Activated CD8-positive, alpha-beta memory T cell treated with anti-CD3 and anti-CD28 coated beads for 36 hours (primary cell): ENCODE measurements at regions not wholly inside any gene's neighbourhood (a gene's known extent, or its start where the extent isn't known, plus 50 kb on each side); places are given as distances from the start of the nearest gene placed in this dataset.

Experiments
- CTCF ChIA-PET: fragments of 350-600 bp; sonication (Branson Sonifier 250); formaldehyde crosslinking; loops from one replicate; lab custom pipeline; 2021; ENCODE audit warnings: antibody characterized with exemption; lab: Charles Lee
- POLR2A ChIA-PET: fragments of 350-600 bp; sonication (Branson Sonifier 250); formaldehyde crosslinking; loops from one replicate; lab custom pipeline; 2021; ENCODE audit warnings: antibody characterized with exemption; lab: Charles Lee

- POLR2A ChIA-PET, result no interaction called here
- CTCF ChIA-PET, result no interaction called here
Observed at GRCh38 chr13:81745391-81745790, 1404.5 kb upstream of the SPRY2 start.

GRCh38 chr13:81738364-81738763 is 1397.4 kb upstream of the SPRY2 start:
- POLR2A ChIA-PET, result no interaction called here
- CTCF ChIA-PET, result no interaction called here

DNA sequence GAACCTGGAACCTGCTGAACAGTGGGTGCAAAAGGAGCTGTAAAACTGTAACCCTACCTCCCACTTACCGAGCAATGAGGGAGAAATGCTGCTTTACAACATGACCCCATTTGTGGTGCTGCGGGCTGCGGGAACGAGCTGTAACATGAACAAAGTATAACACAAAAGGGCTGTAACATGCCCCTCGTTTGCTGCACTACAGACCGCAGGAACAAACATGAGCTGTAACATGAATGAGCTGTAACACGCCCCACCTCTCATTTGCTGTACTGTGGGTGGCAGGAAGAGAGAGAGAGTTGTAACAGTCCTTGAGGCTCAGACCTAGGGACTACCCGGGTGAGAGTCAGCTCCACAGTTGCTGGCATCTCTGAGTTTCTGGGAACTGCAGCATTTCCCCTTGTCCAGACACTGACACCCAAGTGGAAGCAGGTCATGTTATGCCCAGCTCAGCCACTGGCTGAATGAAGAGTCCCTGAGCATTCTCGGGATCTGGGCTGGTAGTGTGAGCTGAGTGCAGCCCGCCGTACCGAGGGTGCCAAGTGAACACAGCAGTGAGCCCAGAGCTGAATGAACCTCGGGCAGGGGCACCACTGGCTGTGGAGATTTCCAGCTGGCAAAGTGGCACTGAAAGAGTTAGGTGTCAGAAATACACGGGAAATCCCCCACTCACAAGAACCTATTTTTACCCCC is 1385.3 kb upstream of the SPRY2 start:
- POLR2A ChIA-PET, result no interaction called here
- CTCF ChIA-PET, result interaction anchor here (0.6 kb wide), 1 partner anchor 11 kb away, joined by 5 read pairs; no protein-coding TSS in a partner anchor

- ChIA-PET CTCF (no interaction called here), POLR2A (no interaction called here)
Observed at GRCh38 chr13:81722456-81722855, 1381.5 kb upstream of the SPRY2 start.

GRCh38 chr13:81721400-81721799 is 1380.5 kb upstream of the SPRY2 start:
- ChIA-PET CTCF (no interaction called here), POLR2A (no interaction called here)

DNA sequence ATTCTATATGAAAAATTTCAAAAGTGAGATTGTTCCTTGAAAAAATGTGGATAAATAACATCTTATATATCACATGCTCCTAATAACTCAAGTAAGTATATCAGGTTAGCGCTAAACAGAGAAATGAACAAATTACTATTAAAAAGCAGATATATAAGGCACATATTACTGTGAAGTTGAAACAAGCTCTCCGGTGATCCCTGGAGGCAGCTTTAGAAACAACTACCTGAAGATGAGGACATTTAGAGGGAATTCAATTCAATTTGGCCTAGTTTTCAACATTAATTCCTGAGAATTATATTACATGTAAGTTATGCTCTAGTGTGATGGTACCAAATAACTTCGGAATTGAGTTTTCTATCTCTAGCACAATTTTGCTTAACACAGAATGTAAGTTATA is 1373.6 kb upstream of the SPRY2 start:
- ChIA-PET POLR2A (no interaction called here), CTCF (no interaction called here)

DNA sequence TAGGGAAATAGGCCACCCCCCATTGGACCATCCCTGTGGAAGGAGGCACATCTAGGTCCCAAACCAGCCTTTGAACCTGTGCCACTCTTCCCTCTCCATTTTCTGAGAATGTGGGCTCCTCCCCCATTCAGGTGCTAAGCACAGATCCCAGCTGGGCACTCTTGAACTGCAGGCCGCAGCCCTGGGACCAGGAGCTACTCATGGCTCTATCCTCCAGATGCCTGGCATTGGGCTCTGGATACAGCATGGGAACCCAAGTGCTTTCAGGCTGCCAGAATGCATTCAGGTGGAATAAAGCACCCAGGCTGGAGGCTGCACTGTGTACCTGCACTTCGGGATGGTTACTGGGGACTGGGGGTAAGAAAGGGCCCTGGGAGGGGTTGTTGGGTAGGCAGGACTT is 1372.3 kb upstream of the SPRY2 start:
- POLR2A ChIA-PET, result no interaction called here
- CTCF ChIA-PET, result no interaction called here

DNA sequence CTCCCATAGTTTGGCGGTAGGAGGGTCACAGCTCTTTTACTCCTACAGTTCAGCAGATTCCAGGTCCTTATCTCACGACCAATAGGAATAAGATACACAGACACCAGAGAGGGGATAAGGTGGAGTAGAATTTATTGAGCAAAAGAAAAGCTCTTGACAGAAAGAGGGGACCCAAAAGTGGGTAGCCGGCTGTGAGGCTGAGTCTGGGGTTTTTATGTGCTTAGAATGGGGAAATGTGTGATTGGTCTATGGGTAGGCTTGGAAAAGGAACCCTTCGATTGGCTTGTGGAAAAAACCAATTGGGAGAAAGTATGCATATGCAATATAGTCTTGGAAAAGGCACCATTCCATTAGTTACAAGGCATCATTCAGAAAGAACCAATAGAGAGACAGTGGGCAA is 1356.9 kb upstream of the SPRY2 start:
- POLR2A ChIA-PET, result no interaction called here
- CTCF ChIA-PET, result no interaction called here

DNA sequence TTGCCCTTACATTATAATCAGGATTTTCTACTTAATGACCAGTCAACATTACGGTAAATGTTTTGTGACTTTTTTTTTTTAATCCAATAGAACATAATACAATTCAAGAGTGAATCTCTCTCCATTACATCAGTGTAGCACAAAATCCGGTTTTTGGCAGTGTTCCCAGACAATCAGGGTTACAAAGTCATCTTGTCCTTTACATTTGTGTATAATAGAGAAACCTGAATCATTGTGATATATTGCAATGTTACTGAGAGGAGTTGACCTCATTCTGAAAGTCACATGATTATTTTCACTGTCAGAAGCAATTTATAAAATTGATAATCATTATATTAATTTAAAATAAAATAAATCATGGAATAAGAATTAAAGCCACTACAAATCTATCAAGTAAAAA is 1346.0 kb upstream of the SPRY2 start:
- CTCF ChIA-PET, result no interaction called here
- POLR2A ChIA-PET, result no interaction called here

DNA sequence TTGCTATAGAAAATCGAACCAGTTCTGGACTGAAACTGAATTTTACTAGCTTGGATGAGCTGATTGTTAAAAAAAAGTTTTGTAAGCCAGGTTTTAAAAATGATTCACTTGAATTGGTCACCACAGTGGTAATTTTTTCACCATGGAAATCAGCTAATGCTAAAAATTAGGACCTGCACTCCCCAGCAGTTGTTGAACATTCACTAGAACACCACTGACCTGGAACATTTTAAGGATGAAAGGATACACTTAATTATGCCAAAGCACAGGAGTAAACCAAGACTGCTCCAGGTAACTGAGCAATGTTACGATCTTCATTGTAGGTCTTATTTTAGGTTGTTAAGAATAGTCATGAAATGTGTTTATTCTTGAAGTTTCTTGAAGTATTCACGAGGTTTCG is 1342.6 kb upstream of the SPRY2 start:
- POLR2A ChIA-PET, result no interaction called here
- CTCF ChIA-PET, result no interaction called here

GRCh38 chr13:81682081-81682630 is 1341.2 kb upstream of the SPRY2 start:
- POLR2A ChIA-PET, result no interaction called here
- CTCF ChIA-PET, result no interaction called here

- ChIA-PET CTCF (no interaction called here), POLR2A (no interaction called here)
Observed at GRCh38 chr13:81677857-81678256, 1336.9 kb upstream of the SPRY2 start.

DNA sequence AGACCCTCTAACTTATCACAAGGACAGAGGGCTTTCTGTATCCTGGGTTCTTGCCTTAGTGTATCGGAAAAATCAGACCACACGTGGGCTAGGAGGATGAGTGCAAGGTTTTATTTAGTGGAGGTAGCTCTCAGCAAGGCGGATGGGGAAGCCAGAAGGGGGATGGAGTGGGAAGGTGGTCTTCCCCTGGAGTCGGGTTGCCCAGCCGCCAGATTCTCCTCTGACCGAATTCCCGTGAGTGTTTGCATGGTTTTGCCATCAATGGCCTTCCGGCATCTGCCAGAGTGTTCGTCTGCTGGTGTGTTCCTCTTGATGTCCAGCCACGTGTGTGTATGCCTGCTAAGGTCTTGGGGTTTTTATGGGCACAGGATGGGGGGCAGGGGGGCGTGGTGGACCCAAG is 1335.1 kb upstream of the SPRY2 start:
- ChIA-PET CTCF (no interaction called here), POLR2A (no interaction called here)

- CTCF ChIA-PET, result no interaction called here
- POLR2A ChIA-PET, result no interaction called here
Observed at GRCh38 chr13:81671064-81671463, 1330.1 kb upstream of the SPRY2 start.

GRCh38 chr13:81670048-81670447 is 1329.1 kb upstream of the SPRY2 start:
- CTCF ChIA-PET, result no interaction called here
- POLR2A ChIA-PET, result no interaction called here

- POLR2A ChIA-PET, result no interaction called here
- CTCF ChIA-PET, result no interaction called here
Observed at GRCh38 chr13:81664872-81665271, 1323.9 kb upstream of the SPRY2 start.

GRCh38 chr13:81659984-81660383 is 1319.1 kb upstream of the SPRY2 start:
- POLR2A ChIA-PET, result no interaction called here
- CTCF ChIA-PET, result no interaction called here

GRCh38 chr13:81658598-81659370 is 1317.9 kb upstream of the SPRY2 start:
- ChIA-PET POLR2A (no interaction called here), CTCF (no interaction called here)

DNA sequence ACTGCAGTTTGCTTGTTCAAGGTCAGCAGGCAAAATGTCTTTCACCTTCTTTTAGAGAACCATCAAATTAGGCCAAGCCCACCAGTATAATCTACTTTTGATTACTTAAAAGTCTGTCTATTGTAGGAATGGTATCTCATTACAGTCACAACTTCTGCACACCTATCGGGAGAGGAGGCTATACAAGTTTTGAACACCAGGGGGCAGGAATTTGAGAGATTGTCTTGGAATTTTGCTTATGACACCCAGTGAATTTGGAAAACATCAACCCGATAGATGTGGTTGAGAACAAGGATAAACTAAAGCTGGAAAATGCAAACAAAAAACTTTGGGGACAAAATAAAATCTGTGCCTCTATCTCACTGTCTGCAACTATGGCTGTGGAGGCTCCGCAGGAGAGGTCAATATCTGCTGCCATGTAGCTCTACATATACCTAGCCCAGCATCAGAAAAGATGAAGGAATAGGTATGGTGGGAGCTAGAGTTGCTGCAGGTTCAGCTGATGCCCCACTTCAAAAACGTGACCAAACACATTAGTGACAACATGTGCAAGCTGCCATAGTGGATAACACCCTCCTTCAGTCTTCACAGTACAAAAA is 1299.2 kb upstream of the SPRY2 start:
- ChIA-PET CTCF (no interaction called here), POLR2A (no interaction called here)

DNA sequence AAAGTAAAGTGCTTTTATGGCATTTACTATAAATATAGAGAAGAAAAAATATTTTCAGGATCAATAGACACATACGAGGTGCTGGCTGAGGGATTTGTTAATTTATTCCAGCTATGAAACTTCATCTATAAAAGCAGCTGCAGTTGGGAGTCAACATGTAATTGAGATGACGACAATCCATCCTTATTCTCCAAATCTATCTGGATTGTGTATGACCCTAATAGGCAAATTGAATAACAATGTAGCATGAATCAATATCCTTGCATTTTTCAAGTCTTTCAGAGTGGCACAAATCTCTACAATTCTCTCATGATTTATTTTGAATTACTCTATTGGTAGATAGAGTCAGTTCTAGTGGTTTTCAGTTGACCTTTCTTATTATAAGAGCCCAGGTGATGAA is 1296.5 kb upstream of the SPRY2 start:
- ChIA-PET CTCF (no interaction called here), POLR2A (no interaction called here)

- ChIA-PET CTCF (no interaction called here), POLR2A (no interaction called here)
Observed at GRCh38 chr13:81636120-81636519, 1295.2 kb upstream of the SPRY2 start.
